Hypothalamus (tissue), 51 donors: ENCODE measurements at regions not wholly inside any gene's neighbourhood (a gene's known extent, or its start where the extent isn't known, plus 50 kb on each side); places are given as distances from the start of the nearest gene placed in this dataset.
"Not testable (repeated sequence)": the region's sequence is repeated elsewhere in the genome, so short reads cannot be mapped to it uniquely, and the experiment has no call there.

Source experiments
- DNase-seq, 51 donors: peaks; one replicate each; lab custom pipeline; 2025; lab: John Stamatoyannopoulos, UW

DNA sequence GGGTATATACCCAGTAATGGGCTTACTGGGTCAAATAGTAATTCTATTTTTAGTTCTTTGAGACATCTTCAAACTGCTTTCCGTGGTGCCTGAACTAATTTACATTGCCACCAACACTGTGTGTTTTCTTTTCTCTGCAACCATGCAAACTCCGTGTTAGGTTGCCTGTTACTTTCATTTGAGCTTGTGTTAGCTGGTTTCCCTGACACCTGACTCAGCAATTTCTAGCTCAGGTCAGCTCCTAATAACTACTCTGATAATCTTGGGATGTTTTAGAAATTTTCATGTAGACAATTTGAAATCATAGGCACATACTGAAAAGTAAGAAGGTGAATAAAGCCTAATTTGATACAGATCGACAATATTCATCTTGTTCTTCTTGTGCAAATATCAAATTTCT, 132.3 kb downstream of the ADCYAP1 start:
- no peak for DNase-seq

DNA sequence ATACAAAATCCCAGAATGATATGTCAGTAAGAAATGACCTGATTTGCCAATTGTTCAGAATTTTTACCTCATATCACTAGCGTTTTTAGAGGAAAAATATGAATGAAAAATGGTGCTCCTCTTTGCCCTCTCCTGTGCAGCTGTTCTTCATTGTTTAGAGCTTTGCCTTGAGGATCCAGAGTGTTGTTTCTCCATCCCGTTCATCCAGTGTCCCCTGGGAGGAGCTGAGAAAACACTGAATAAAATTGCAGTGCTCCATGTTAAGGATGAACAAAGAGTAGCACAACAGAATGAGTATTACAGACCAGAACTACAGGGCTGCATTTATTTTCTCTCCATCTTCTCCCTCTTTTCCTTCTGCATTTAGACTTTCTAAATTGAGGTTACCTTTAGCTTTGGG, 133.1 kb downstream of the ADCYAP1 start:
- DNase-seq = no peak

DNA sequence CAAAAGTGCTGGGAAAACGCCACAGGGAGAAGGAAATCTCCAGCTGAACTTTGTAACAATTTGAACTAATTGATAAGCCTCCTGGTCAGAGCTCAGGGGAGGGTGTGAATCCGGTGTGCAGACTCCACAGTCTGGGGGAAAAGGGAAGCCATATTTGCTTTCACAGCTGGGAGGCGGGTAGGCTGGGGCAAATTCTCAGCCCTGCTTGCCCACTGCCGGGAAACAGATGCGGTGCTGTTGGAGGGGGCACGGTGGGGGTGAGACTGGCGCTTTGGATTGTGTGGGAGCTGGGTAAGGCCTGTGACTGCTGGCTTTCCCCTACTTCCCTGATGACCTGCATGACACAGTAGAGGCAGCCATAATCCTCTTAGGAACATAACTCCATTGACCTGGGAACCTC, 134.8 kb downstream of the ADCYAP1 start:
- no peak for DNase-seq

DNA sequence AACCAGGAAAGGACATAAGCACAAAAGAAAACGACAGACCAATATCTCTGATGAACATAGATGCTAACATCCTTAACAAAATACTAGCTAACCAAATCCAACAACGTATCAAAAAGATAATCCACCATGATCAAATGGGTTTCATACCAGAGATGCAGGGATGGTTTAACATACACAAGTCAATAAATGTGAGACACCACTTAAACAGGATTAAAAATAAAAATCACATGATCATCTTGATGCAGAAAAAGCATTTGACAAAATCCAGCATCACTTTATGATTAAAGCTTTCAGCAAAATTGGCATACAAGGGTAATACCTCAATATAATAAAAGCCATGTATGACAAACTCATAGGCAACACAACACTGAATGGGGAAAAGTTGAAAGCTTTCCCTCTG, 138.4 kb downstream of the ADCYAP1 start:
- not testable (repeated sequence) for DNase-seq

DNA sequence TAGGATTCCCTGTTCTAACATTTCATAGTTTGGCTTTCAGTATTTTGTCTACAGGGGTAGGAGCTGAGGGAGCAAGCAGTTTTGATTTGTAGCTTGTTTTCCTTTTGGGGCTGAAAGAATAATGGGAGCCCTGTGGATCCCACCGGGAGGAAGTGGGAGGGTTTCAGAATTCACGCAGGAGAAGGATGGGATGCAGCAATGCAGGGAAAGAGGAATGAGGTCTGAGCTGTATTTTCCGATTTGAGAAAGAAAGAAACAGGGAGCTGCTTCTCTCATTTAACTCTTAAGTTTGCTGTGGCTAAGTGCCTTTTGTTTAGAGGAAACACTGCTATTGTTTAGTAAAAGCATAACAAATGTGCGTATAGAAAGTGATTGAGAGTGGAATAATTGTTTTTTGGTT, 141.0 kb downstream of the ADCYAP1 start:
- no peak for DNase-seq

DNA sequence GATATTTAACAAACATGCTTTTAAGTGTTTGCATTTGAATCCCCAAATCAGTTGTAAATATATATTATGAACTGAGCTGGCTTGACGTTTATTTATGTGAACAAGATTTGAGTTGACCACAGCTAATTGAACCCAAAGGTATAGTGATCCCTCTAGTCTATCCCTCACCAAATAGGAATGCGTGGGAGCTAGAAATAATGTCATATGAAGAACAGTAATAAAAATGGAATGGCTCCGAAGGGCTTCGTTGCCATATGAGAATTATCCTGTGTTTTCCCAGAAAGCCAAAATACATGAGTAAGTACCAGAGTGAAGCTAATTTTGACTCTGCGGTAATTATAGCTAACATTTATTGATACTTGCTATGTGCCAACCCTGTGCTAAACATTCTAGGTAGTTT, 142.7 kb downstream of the ADCYAP1 start:
- no peak for DNase-seq

DNA sequence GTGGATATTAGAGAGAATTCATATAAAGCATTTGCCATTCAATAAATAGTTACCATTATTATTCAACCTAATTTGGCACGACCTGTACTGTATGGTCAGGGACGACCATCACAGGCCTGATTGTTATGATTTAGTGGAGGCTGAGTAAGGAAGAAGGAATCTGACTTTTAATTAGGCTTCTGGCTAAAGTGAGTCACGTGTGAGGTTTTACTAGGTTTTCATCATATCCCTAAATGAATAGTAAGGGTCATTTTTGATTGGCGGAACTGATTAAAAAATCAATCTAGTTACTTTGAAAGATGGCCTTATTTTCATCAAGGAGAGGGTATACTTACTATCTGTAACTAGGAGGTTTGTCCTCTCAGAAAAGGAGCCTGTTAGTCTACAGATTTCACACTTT, 143.4 kb downstream of the ADCYAP1 start:
- no peak for DNase-seq

DNA sequence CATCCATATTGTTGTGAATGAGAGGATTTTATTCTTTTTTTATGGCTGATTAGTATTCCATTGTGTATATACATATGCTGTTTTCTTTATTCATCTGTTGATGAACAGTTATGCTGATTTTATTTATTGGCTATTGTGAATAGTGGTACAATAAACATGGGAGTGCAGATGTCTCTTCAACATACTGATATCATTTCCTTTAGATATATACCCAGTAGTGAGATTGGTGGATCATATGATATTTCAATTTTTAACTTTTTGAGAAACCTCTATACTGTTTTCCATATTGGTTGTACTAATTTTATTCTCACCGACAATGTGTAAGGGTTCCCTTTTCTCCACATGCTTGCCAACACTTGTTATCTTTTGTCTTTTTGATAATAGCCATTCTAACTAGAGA, 144.5 kb downstream of the ADCYAP1 start:
- DNase-seq = no peak

DNA sequence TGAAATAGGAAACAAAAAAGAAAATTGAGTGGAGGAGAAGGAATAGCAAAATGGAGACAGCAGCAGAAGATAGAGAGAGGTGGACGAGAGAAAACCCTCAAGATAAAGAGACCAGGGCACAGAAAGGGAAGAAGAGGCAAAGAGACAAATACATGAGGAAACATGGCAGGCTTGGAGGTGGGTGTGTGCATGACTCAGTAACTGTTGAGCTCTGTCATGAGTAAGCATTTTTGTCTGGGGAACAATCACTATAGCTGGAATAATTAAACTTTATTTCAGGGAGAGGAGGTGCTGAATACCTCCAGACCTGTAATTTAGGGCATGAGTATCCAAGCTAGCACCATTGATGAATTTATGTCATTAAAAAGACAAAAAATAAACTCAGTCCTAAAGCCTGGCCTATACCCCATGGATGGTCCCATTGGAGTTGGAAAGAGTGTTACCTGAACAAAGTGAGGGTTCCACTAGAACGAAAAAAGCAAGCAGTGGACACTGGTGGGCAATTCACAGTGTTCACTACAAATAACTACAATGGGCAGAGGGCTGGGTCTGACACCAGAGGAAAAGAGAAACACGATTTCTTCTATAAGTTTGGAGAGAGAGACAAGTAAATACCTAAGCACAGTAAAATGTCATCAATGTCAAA, 145.5 kb downstream of the ADCYAP1 start:
- no peak for DNase-seq

DNA sequence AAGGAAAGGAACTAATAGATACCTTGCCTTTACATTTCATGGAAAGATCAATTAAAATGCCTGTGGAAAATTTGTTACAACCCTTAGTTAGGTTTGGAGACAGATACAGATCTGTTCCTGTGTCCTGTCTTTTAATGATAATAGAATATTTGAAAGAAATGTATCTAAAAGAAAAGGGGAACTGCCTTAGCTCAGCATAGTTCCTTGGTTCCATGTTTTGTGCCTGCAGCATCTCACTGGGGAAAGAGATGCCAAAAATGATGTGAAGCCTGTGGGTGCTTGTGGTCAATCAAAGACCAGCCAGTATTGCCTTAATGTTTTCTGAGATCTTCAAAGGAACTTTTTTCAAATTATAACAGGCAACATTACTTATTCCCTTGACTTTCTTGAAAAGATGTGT, 147.6 kb downstream of the ADCYAP1 start:
- DNase-seq = no peak

DNA sequence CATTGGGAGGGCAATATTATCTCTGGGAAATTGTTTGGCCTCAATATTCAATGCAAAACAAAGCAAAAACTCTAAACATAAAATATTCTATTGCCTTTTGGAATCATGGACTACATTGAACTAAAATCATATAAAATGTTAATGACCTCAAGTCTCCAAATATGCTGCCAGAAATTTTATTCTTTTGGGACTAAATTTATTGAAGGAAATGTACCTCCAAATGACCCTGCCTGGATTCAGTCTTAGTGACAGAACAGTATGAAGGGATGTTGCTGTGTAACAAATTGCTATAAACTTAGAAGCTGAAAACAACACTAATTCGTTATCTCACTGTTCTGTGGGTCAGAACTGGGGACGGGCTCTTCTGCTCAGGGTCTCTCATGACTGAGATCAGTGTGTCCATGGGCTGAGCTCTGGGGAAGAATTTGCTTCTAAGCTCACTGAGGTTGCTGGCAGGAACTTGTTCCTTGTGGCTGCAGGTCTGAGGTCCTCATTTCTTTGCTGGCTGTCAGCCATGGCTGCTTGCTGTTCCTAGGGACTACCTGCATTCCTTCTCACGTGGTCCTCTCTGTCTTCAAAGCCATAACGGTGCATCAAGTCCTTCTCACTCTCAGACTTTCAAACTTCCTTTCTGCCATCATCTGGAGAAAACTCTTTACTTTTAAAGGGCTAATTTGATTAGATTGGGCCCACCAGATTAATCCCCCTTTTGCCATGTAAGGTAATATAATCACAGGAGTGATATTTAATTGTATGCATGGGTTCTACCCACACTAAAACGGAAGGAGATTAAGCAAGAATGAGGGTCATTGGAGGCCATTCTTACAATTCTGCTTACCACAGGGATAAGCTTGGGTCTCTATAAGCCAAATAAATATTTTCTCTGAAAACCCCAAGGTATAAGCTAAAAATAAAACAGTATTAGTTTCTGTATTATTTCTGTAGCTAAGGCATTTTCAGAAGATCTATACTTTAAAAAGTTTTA, 149.0 kb downstream of the ADCYAP1 start:
- DNase-seq = no peak

DNA sequence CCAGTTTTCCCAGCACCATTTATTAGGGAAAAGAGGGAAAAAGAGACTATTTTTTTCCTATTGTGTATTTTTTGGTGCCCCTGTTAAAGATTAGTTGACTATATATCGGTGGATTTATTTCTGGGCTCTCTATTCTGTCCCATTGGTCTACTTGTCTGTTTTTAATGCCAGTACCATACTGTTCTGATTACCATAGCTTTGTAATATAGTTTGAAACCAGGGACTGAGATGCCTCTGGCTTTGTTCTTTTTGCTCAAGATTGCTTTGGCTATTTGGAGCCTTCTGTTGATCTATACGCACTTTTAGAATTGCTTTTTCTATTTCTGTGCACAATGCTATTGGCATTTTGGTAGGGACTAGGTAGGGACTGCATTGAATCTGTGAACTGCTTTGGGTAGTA, 151.7 kb downstream of the ADCYAP1 start:
- DNase-seq = no peak

DNA sequence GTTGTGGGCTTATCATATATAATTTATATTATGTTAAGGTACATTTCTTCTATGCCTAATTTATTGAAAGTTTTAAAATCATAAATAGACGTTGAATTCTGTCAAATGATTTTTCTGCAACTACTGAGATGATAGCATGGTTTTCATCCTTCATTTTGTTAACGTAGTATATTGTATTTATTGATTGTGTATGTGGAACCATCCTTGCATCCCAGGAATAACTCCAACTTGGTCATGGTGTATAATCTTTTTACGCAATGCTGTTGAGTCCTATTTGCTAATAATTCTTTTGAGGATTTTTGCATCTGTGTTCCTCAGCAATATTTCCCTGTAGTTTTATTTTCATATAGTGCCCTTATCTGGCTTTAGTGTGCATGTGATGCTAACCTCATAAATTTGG, 152.7 kb downstream of the ADCYAP1 start:
- DNase-seq = no peak

DNA sequence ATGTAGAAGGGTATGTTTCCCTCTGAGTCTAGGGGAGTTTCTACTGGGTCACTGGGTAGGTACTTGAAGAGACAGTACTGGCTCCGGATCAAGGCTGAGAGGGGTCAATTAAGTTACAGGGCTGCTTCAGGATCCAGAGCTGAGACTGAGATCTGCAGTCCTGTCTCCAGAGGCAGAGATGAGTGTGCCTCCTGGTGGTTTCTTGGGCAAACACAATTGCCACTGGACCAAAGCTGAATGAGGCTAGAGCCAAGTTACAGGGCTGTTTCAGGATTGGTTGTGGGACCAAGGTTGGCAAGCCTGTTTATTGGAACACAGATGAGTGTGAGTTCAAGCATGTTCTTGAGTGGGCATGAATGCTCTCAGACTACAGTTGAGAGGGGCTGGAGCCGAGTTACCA, 157.9 kb downstream of the ADCYAP1 start:
- no peak for DNase-seq

DNA sequence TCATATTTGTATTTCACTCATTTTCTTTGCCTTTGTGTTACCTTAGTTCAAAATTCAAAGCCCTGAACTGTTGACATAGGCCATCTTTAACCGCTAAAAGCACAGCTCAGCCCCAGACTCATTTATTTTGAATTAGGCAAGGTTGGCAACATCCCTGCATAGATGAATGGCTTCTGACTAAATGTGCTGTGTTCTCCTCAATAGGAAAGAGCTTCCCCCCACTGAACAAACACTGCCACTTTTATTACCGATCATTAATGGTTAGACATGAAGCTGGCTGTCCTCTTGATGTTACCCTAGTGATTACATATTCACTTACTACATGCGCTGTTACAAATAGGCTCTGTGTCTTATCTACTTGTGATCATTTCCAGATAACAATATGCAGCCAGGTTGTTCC, 170.7 kb downstream of the ADCYAP1 start:
- DNase-seq = no peak

DNA sequence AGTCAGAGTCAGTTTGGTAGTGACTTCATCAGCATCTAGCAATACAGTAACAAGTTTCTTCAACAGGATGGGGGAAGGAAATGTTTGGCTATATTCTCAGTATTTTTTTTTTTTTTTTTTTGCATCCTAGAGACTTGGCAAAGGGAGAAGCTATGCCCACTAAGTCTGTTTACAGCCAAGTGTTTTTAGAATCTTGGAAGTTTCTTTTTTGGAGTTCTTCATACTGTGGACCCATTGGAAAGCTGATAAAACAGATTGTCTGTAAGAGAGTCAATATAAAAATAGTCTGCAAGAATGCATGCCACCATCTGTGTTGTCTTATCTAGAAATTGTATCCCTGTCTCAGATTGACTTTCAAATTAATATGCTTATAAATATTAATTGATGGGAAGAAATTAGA, 171.2 kb downstream of the ADCYAP1 start:
- DNase-seq = no peak

DNA sequence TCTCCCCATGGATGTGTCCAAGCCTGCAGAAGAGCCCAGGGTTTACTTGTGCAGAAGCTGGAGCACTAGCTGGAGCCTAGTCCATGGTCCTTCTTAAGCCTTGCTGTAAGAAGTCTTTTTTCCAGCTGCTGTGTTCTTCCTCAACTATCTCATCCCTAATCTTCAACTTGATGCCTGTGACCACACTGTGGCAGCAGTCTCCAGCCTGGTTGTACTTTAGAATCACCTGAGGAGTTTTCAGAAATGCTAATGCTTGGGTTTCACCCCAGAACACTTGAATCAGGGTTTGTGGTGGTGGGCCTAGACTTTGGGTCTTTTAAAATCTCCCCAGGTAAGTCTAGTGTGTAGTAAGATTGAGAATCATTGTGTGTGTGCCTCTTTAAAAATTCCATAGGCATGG, 173.6 kb downstream of the ADCYAP1 start:
- no peak for DNase-seq

DNA sequence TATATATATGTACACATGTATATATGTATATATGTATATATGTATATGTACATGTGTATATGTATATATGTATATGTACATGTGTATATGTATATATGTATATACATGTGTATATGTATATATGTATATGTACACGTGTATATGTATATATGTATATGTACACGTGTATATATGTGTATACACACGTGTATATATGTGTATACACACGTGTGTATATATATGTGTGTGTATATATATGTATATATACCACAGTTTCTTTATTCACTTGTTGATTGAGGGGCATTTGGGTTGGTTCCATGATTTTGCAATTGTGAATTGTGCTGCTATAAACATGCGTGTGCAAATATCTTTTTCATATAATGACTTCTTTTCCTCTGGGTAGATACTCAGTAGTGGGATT, 179.0 kb downstream of the ADCYAP1 start:
- not testable (repeated sequence) for DNase-seq

DNA sequence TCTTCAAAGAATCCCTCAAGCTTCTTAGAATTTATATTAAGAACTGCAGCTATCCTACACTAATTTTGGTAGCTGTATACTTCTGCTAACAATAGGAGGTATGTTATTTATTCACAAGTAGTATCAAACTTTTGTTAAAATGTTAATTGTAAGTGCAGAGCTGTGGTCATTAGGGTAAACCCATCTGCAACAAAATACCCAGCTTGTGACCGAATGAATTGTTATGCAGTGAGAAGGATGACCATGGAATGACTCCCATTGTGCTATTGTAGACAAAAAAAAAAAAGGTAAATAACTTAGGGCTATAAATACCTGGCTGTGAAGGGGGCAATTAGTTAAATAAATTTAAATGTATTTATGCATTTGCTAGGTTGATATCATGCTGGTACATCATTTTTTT, 186.1 kb downstream of the ADCYAP1 start:
- no peak for DNase-seq

DNA sequence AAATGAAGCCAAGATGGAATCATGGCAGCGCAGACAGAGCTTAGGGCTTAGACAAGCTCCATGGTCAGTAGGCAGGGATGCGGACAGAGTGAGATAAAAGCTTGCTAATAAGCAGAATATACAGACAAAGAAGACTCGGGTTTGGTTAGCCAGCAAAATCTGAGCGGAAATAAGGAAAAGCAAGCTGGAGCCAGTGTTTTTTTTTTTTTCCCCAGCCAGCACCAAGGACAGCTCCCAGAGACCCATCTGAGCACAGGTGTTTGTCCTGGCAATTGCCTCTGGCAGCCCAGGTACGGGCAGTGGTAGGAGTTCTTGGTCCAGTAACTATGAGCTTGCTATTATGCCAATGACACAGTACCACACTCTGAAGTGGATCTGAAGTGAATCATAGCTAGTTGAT, 187.6 kb downstream of the ADCYAP1 start:
- DNase-seq = no peak

DNA sequence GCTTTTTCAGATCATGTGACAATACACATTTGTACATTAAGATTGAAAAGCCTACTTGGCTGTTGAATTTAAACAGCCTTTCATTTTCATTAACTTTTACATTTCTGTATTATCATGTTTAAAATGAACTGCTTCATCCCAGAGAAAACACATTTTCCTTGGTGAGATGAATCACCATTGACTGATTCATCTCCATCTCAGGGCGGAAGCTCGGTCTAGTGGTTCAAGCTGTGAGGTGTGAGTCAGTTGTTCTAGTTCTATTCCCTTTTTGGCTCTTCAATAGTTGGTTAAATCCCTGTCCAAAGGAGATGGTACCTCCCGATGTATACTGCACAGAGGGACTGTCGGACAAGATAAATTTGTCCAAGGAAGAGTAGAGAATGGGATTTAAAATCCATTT, 189.7 kb downstream of the ADCYAP1 start:
- DNase-seq = peak in 1 of 51 donors; percentile 5
